Amniotic epithelial cell (primary cell): ENCODE measurements at regions not wholly inside any gene's neighbourhood (a gene's known extent, or its start where the extent isn't known, plus 50 kb on each side); places are given as distances from the start of the nearest gene placed in this dataset.

ENCODE experiments used
- DNase-seq: peaks from one replicate; pipeline ENCODE4 v3.0.0-alpha.2; 2010; ENCODE audit warnings: low read depth

DNA sequence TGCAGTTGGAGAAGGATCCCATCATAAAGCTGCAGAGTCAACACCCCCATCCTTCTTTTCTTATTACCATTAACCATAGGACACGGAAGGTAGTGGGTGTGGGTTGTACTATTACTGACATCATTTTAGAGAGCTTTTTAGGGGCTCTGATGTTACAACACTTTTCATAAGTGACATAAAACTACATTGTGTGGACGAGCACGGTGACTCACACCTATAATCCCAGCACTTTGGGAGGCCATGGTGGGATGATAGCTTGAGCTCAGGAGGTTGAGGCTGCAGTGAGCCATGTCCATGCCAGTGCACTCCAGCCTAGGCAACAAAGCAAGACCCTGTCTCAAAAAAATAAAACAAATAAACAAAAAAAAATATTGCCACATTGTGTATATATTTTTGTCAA lies 167.1 kb downstream of the DUSP6 start:
- DNase-seq, result peak; percentile 51

DNA sequence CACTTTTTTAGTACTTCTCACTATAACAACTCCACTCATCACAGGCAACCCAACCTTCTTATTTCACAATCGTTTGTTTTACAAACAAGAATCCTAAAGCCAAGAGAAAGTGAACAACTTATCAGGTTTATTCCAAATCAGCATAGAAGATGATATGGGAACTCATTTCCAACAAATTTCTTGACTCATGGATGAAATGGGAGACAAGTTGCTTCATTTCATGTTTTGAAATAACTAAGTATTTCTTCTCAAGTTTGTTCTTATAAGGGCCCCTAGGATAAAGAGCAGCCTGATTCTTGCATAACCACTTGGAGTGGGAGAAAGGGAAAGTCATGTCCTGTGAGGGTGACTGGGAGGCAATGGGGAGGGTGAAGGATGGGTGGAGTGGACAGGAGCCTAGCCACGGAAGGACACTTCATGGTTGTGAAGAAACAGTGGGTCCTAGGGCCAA lies 168.3 kb downstream of the DUSP6 start:
- peak; percentile 100 for DNase-seq

DNA sequence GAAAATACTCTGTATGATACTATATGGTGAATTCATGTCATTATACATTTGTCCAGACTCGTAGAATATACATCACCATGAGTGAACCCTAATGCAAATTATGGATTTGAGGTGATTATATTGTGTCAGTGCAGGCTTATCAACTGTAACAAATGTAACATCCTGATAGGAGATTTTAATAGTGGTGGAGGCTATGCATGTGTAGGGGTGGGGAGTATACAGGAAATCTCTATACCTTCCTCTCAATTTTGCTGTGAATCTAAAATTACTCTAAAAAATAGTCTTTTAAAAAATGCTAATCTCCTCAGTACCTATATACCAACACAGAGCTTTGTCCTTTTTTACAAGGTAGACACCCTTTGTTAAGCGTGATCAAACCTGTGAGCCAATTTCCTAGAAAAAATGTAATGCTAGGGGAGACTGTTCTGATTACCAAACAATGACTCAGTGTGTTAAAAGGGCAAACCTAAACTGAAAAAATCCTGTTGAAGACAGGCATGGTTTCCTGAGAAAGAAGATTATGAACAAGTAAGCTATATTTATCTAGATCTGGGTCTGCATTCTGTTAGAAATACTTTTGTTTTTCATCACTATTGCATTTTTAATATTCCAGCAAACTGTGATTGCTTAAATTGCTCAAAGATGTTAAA lies 170.9 kb downstream of the DUSP6 start:
- peak; percentile 93 for DNase-seq

DNA sequence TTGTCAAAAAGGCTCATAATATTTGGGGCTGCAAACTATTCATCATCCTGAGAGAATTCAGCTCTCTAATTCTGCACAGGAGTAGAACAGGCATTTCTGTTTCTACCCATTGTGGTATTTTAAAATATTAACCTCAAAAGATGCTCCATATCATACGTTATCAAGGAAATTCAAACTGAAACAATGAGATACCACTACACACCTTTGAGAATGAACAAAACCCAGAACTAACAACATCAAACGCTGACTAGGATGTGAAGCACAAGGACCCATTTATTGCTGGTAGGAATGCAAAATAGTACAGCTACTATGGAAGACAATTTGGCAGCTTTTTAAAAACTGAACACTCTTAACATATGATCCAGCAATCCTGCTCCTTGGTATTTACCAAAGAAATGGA lies 171.8 kb downstream of the DUSP6 start:
- no peak for DNase-seq

DNA sequence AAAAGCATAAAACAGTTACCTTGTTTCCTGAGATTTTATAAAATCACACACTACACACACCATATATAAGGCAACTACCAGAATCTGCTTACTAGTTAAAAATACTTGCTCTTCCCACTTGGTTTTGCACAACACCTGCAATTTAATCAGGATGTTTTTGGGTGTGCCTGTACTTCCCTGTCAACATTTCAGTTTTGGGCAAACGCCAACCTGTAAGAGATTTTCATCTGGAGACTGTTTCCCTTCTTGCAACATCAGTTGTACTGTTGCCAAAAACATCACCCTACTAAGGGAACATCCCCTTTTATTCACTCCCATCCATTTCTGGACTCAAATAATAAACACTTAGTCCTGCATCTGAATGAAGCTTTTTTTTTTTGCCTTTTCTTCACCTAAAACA lies 172.3 kb downstream of the DUSP6 start:
- peak; percentile 96 for DNase-seq

DNA sequence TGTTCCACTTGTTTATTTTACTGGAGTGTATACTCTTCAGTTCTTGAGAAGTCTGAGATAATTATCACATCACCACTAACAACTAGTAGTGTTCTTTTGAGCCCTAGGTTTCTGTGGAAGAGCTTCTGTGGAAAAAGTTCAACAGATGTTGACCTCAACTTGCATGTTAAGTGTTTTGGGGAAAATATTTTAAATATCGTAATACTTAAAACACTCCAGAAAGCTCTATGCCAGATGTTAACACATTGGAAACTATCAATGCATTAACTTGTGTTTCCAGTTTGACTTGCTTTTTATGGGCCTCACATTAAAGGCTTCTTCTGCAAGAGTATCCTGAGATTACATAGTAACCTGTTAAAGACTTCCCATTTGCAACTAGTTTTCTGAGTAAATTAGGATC lies 173.1 kb downstream of the DUSP6 start:
- DNase-seq, result no peak

DNA sequence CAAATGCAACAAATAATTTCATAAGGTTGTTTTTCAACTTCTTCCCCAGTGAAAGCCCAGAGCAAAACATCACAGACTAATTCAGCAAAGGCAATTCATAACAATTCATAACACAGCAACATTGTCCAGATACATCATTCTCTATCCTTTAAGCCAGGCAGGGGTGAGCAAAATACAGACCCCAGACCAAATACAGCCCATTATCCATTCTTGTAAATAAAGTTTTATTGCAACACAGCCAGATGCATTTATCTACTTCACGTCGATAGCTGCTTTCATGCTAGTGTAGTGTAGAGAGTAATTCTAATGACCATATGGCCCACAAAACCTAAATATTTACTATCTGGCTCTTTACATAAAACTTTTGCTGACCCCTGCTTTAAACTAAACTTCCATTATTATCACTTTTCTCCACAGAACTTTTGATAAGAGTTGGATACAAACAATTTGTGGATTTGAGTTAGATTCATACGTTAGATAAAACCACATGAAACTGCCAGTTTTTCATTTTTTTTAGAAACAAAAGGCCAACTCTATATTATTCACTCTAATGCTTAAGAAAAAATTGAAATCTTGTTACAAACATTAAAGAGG lies 174.4 kb downstream of the DUSP6 start:
- DNase-seq, result no peak

DNA sequence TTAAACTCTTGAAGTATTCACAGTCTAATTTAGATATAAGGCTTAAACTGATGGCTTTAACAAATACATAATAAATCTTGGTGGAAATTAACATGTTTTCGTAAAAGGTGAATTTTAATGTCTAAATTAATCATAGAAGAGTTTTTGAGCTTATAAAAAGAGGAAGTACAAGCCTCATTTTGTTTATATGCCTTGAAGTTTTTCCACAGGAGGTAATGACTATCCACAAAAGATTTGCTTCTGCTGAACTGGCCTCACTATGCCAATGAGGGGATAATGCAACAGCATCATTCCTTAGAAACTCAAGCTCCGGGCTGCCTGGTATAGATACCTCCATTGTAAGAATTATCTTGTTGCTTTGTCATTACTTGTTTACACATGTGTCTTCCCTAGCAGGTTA lies 175.6 kb downstream of the DUSP6 start:
- no peak for DNase-seq

DNA sequence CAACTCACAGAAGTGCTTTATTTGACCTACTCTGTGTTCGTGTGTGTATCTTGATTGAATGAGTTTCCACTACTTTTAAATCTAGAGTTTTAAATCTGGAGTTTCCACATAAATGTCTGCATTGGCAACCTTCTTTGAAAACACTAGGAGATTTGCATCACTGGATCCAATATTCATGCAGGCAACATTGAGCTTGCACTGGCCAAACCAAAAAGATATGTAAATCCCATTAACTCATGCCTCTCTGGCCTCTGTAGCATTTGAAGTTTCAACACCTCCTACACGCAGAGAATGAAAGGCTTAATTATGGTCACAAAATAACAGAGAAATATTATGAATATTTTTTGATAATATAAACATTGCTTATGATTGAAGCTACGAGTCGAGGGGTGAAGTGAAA lies 178.6 kb downstream of the DUSP6 start:
- no peak for DNase-seq

DNA sequence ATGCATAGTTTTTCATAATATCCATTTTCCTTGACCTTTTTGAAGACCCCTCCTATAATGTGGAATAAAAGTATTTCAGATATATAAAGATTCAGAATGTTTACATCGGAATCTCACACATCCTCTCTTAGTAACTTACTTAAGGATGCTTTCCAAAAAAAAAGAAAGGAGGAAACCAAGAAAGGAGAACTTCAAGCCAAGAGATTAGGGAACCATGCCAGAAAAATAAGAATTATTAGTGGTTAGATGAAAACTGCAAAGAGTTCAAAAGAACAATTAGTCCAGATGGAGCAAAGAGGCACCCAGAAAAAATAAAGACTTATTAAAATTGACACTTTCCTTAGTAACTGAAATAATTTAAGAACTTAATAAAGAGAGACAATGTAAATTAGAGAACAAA lies 179.2 kb downstream of the DUSP6 start:
- peak; percentile 54 for DNase-seq

DNA sequence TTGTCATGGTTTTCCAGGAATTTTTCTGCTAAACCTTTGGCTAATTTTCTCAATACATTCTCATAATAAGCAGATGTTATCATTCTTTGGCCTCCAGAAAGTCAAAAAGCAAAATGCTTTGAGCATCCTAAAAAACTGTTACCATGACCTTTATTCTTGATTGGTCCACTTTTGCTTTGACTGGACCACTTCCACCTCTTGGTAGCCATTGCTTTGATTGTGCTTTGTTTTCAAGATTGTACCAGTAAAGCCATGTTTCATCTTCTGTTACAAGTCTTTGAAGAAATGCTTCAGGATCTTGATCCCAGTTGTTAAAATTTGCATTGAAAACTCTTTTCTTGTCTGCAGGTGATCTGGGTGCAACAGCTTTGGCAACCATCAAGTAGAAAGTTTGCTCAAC lies 180.1 kb downstream of the DUSP6 start:
- DNase-seq, result no peak

DNA sequence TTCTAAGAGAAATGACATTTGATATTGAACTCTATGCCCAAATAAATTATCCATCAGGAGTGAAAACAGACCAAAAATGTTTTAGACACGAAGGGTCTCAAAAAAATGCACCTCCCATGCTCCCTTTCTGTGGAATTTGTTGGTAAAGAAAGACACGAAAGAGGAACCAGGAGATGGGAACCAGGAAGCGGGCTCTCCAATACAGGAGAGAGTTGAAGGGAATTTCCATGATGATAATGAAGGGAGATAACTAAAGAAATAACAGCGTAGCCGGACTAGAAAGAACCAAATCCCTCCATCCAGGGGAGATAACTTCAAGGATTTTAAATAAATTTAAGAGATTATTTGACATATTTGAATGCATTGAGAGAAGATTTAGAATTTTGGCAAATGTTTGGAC lies 183.0 kb downstream of the DUSP6 start:
- no peak for DNase-seq

DNA sequence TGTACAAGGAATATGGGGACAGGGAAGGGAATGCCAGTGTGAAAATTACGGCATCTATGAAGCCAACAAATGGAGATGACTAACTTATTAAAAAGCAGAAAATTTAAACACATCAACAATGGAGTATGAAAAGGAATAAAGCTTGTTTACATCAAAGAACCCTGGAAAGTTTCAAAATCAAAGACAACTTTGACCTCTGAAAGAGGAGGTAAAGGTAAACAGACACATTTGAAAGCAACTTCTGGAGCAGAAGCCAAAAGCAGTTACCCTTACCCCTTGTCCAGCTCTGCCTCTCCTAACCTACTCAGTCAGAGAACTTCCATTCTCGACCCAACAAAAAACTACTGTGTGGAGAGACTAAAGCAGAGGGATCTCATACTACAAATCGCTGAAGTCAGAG lies 184.3 kb downstream of the DUSP6 start:
- DNase-seq, result no peak

DNA sequence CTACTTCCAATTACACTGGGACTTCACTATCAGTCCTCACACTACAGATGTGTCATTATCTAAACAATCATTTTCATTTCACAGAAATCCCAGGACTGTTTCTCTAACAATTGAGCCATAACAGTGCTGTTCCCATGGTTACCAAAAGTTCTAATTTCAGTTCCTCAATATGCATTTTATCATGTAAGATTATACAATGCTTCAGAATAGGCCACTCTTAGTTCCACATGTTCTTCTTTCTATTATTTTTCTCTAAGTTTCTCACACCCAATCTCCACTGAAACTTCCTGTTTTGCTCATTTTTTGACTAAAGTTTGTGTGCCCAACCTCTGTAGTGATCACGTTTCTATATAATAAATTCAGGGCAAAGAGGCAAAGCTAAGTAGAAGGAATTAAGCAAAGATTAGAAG lies 185.8 kb downstream of the DUSP6 start:
- no peak for DNase-seq

DNA sequence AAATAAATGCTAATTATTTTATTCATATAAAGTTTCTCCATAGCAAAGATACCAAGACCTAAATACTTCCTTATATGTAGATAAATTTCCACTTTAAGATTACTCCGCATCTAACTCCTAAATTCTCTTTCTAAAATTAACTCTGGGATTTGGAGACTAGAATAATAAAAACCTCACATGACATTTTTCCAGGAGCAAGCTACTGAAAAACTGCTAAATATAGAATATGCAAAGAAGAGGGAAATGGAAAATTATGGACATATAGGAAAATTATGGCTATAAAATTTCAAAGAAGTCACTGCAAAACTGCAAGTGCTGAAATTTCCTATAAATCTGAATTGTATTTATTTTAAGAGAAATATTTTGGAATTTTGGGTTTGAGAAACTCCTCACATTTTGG lies 186.2 kb downstream of the DUSP6 start:
- DNase-seq, result no peak

DNA sequence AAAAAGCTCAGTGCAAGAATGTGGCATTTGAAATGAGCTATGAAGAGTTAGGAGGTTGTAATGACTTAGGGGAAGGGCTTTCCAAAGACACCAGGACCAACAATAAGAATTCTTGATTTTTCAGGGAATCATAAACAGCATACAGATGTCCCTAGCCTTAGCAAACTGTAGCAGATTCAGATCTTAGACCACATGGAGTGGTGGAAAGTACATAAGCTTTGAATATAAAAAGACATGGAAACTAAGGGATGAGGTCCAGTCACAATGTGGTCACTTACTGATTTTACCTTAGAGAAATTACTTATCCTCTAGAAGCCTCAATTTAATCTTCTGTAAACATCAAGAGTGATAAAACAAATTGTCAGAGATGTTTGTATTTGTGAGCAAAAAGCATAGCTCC lies 186.6 kb downstream of the DUSP6 start:
- DNase-seq, result no peak

DNA sequence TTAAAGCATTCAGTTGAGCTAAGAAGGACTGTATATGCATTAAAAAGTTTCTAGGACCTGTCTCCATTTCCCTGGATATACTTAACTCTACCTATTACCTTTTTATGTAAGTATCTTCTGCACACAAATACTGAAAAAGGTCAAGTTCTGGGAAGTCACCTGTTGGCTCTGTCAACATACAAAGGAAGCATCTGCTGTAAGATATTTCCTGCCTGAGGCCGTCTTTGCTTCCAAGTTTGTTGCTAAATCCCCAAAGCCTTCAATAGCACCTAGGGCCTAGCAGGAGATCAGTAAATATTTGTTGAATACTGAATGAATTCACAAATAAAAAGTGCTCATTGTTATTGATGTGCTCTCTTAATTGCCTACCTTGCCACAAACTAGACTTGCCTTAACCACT lies 188.4 kb downstream of the DUSP6 start:
- no peak for DNase-seq

DNA sequence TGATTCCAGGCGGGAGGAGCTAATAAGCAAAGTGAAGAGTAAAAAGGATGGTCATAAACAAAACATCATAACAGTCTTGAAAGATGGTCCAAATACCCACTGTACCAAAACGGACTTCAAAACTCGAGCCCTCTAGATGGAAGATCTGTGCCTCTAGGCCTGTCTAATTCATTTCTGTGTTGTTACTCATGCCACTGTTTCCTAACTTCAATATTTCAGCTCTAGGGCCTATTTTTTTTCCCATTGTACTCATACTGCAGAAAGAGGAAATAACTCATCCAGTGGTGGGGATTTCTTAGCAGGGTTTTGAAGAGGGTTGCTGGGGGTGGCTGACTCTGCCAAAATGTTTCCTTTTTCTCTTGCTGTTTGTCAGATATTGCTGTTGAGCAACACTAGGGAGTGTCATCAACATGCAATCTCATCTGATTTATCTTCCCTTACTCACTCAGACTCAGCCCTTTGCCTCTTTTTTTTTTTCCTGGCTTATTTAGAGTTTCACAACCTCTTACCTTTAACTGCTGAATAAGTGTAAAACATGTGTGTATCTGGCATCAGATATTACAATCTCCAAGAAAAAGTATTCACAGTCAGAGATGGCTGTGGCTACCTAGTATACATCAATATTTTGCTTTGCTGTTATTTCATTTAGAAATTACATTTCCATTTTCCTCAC lies 189.6 kb downstream of the DUSP6 start:
- peak; percentile 100 for DNase-seq

DNA sequence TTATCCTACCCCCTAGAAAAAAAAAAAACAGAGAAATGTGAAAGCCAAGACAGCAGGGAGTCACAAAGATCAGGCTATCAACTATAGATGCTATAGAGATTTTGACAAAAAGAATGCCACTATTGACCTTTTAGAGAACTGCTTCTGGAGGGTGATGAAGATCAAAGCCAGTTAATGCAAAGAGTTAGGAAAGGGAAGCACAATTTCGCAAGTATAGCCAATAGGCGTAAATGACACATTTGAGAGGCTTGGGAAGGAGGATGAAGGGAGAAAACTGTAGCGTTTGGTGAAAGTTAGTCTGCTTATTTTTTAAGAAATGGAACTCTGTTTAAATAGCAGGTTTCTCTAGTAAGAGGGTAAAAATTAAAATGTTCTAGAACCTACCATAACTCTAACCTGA lies 190.7 kb downstream of the DUSP6 start:
- DNase-seq, result no peak

DNA sequence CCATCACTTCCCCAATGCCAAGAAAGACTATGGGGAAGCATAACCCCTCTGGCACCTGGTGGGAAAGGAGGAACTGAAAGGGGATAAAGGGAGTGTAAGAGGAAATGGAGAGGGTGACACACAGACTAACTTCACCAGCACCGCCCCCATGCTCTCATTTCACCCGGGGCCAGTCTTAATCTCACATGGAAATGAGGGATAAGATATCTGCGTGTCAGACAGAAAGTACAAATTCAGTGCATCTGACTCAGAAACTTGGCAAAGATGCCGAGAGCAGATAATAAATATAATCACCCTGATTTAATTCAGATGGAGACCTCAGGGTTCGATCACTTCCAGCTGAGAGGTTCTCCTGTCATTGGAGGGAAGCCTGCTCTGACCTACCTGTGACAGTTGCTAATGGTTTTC lies 191.6 kb downstream of the DUSP6 start:
- peak; percentile 91 for DNase-seq

DNA sequence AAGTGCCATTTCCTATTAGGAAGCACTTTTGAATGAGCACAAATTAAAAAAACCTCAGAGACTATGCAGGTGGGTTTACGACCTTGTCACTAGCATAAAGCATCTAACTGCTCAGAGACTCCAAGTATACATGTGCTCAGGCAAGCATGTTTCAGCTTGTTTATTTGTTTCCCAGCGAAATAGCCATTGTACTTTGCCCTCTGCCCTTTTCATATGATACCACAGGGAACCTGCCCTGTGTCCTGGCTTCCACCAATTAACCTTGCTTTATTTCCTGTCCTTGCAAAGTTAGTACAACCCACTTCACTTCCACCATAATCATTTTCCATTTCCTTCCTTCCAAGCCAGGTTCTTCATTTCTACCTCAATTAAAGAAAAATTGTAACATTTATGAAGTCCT lies 194.9 kb downstream of the DUSP6 start:
- no peak for DNase-seq

DNA sequence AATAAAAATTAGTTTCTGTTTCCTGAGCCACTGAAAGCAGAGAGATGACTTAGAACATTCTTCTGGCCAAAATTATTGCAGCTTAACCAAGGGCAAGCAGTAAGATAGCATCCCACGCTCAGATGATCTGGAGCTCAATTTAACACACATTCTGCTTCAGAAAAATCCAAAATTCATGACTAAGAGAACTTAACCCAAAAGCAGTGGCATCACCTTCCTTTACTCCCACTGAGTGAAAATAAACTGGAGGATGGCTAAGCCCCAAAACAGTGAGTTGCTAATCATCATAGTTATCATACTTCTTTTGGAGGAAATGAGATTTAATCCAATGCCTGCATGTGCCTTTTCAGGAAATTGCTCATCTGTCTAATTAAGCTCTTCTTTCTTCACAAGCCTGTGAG lies 195.4 kb downstream of the DUSP6 start:
- DNase-seq, result peak; percentile 89

DNA sequence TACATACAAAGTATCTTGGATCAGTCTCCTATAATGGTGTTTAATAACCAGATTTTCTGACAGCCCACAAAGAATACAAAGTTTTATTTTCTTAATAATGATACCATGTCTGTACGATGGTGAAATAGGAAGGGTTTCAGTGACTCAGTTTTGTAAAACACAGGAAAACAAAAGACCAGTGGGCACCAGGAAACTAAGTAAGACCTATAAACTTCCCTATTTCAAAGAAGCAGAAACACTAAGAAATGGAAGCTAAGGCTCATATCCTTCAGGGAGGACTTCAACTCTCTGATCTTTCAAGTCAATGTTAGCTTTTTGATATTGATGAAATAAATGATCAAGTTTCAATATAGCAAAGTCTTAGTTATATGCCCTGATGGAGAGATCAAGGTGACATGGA lies 196.0 kb downstream of the DUSP6 start:
- peak; percentile 37 for DNase-seq

DNA sequence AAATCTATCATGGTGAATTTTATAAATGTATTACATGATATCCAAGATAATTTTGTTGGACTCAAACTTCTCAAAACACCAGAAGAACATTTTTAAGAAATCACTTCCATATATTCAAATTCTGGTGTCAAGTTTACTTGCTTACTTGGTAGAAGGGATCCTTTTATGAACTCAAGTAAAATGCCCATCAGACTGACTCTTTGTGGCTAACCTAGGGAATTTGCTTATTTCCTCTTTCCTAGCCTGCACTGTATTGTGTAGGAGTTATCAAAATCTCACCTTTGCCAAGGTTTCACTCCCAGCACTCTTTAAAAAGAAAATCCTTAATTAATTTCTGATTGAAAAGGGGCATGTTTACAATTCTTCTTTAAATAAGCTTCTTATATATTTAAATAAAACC lies 196.5 kb downstream of the DUSP6 start:
- no peak for DNase-seq
